Hepatocyte (in vitro differentiated cells): ENCODE measurements at regions not wholly inside any gene's neighbourhood (a gene's known extent, or its start where the extent isn't known, plus 50 kb on each side); places are given as distances from the start of the nearest gene placed in this dataset.
"Not testable (repeated sequence)": the region's sequence is repeated elsewhere in the genome, so short reads cannot be mapped to it uniquely, and the experiment has no call there.

Source experiments
- DNase-seq: peaks from one replicate; pipeline ENCODE4 v3.0.0-alpha.2; 2016; ENCODE audit warnings: low spot score
- H2AFZ ChIP-seq: fragments of 200-600 bp; sonication (generic); 2 replicates; pipeline ENCODE4 v1.6.0; 2016; ENCODE audit warnings: antibody characterized with exemption, mild to moderate bottlenecking
- H3K27ac ChIP-seq: fragments of 200-600 bp; sonication (generic); 2 replicates; pipeline ENCODE4 v1.5.1; 2016; ENCODE audit warnings: mild to moderate bottlenecking
- H3K27me3 ChIP-seq: fragments of 200-600 bp; sonication (generic); 2 replicates; pipeline ENCODE4 v1.6.1; 2016
- H3K36me3 ChIP-seq: fragments of 200-600 bp; sonication (generic); replicated peaks from 2 replicates; pipeline ENCODE4 v1.5.1; 2016; ENCODE audit warnings: low read depth; ENCODE audit not compliant: insufficient read depth
- H3K4me1 ChIP-seq: fragments of 200-600 bp; sonication (generic); 2 replicates; pipeline ENCODE4 v1.5.1; 2016; ENCODE audit warnings: mild to moderate bottlenecking, moderate library complexity; ENCODE audit not compliant: insufficient read depth
- H3K4me2 ChIP-seq: fragments of 200-600 bp; sonication (generic); 2 replicates; pipeline ENCODE4 v1.6.0; 2016
- H3K4me3 ChIP-seq: fragments of 200-600 bp; sonication (generic); 2 replicates; pipeline ENCODE4 v1.5.1; 2016; ENCODE audit warnings: mild to moderate bottlenecking
- H3K79me2 ChIP-seq: fragments of 200-600 bp; sonication (generic); 2 replicates; pipeline ENCODE4 v1.6.0; 2017; ENCODE audit warnings: mild to moderate bottlenecking
- H3K9me2 ChIP-seq: fragments of 200-600 bp; sonication (generic); replicated peaks from 2 replicates; pipeline ENCODE4 v1.6.0; 2017; ENCODE audit warnings: mild to moderate bottlenecking; ENCODE audit not compliant: insufficient read depth
- H3K9me3 ChIP-seq: fragments of 200-600 bp; sonication (generic); 2 replicates; pipeline ENCODE4 v1.5.1; 2016; ENCODE audit warnings: low read depth, mild to moderate bottlenecking
- H4K20me1 ChIP-seq: fragments of 200-600 bp; sonication (generic); 2 replicates; pipeline ENCODE4 v1.6.0; 2016; ENCODE audit warnings: mild to moderate bottlenecking; ENCODE audit not compliant: insufficient read depth, poor library complexity, severe bottlenecking
- CTCF ChIP-seq: fragments of 200-600 bp; sonication (generic); IDR thresholded peaks from 2 replicates; pipeline ENCODE4 v1.5.1; 2016; ENCODE audit warnings: antibody characterized with exemption, mild to moderate bottlenecking; ENCODE audit not compliant: poor library complexity
- EZH2 ChIP-seq: fragments of 200-600 bp; sonication (generic); IDR thresholded peaks from 2 replicates; pipeline ENCODE4 v1.6.1; 2016; ENCODE audit warnings: antibody characterized with exemption, mild to moderate bottlenecking, borderline replicate concordance
- EZH2phosphoT487 ChIP-seq: fragments of 200-600 bp; sonication (generic); IDR thresholded peaks from one replicate; pipeline ENCODE4 v1.6.1; 2018; ENCODE audit warnings: antibody characterized with exemption, mild to moderate bottlenecking, low read depth, moderate library complexity; ENCODE audit not compliant: unreplicated experiment, severe bottlenecking
- WGBS: methylation state at CpG from one replicate; pipeline ENCODE4 v1.1.6; 2016; ENCODE audit warnings: low lambda C conversion rate; ENCODE audit errors: missing lambda C conversion rate; 5-methylcytosine and 5-hydroxymethylcytosine counted together

GRCh38 chr1:83418558-83418957 is 580.4 kb downstream of the TTLL7 start:
- DNase-seq = no peak
- Histone ChIP-seq H3K9me2 (no peaks in the 10 kb centered on the region), H2AFZ (no peak overlapping the region), H4K20me1 (no peaks in the 10 kb centered on the region), H3K9me3 (no peaks in the 10 kb centered on the region), H3K79me2 (no peaks in the 10 kb centered on the region), H3K27ac (no peak overlapping the region), H3K4me3 (no peak overlapping the region), H3K4me2 (no peak overlapping the region), H3K4me1 (no peaks in the 10 kb centered on the region), H3K27me3 (no peaks in the 10 kb centered on the region), H3K36me3 (no peaks in the 10 kb centered on the region)
- TF ChIP-seq EZH2phosphoT487 = no peak
- TF ChIP-seq EZH2 = no peak
- no peak for TF ChIP-seq CTCF
- WGBS = 100% methylated on average over 1 of the region's 1 CpG

- H3K27me3 ChIP-seq, H3K9me2 ChIP-seq, H3K36me3 ChIP-seq, H3K27ac ChIP-seq, H3K9me3 ChIP-seq, H4K20me1 ChIP-seq, H3K4me2 ChIP-seq, DNase-seq, H3K4me1 ChIP-seq, H2AFZ ChIP-seq, H3K79me2 ChIP-seq, H3K4me3 ChIP-seq: not testable (repeated sequence)
- WGBS = 13% methylated on average over 2 of the region's 6 CpGs
Observed at GRCh38 chr1:83413839-83414107, 585.2 kb downstream of the TTLL7 start.

- not testable (repeated sequence) for H3K36me3 ChIP-seq, H3K9me2 ChIP-seq, H3K27me3 ChIP-seq, H2AFZ ChIP-seq, H3K4me1 ChIP-seq, H3K9me3 ChIP-seq, H3K4me3 ChIP-seq, H4K20me1 ChIP-seq, H3K27ac ChIP-seq, DNase-seq, H3K79me2 ChIP-seq, H3K4me2 ChIP-seq
- WGBS = 63% methylated on average over 6 of the region's 6 CpGs
Observed at GRCh38 chr1:83410746-83411413, 588.1 kb downstream of the TTLL7 start.

GRCh38 chr1:83406693-83407371 is 592.1 kb downstream of the TTLL7 start:
- H3K27me3 ChIP-seq, H3K9me3 ChIP-seq, H3K36me3 ChIP-seq, H3K4me1 ChIP-seq, H2AFZ ChIP-seq, H3K4me2 ChIP-seq, DNase-seq, H4K20me1 ChIP-seq, H3K27ac ChIP-seq, H3K79me2 ChIP-seq, H3K4me3 ChIP-seq, H3K9me2 ChIP-seq: not testable (repeated sequence)
- WGBS = 84% methylated on average over 3 of the region's 7 CpGs

- DNase-seq, H3K4me3 ChIP-seq, H3K4me2 ChIP-seq, H2AFZ ChIP-seq, H3K27me3 ChIP-seq, H3K36me3 ChIP-seq, H4K20me1 ChIP-seq, H3K27ac ChIP-seq, H3K79me2 ChIP-seq, H3K9me3 ChIP-seq, H3K9me2 ChIP-seq, H3K4me1 ChIP-seq: not testable (repeated sequence)
- WGBS = 80% methylated on average over 1 of the region's 1 CpG
Observed at GRCh38 chr1:83405789-83406188, 593.1 kb downstream of the TTLL7 start.

GRCh38 chr1:83403500-83403899 is 595.4 kb downstream of the TTLL7 start:
- H3K27ac ChIP-seq, H3K9me3 ChIP-seq, DNase-seq, H3K4me3 ChIP-seq, H3K36me3 ChIP-seq, H3K4me1 ChIP-seq, H3K27me3 ChIP-seq, H2AFZ ChIP-seq, H3K79me2 ChIP-seq, H3K4me2 ChIP-seq, H3K9me2 ChIP-seq, H4K20me1 ChIP-seq: not testable (repeated sequence)
- WGBS = 84% methylated on average over 7 of the region's 7 CpGs

- not testable (repeated sequence) for DNase-seq, H3K27me3 ChIP-seq, H4K20me1 ChIP-seq, H3K79me2 ChIP-seq, H3K27ac ChIP-seq, H3K4me1 ChIP-seq, H3K9me2 ChIP-seq, H3K9me3 ChIP-seq, H3K4me3 ChIP-seq, H3K36me3 ChIP-seq, H2AFZ ChIP-seq, H3K4me2 ChIP-seq
- 88% methylated on average over 1 of the region's 1 CpG for WGBS
Observed at GRCh38 chr1:83401146-83401545, 597.8 kb downstream of the TTLL7 start.

- not testable (repeated sequence) for H4K20me1 ChIP-seq, H3K4me2 ChIP-seq, H3K79me2 ChIP-seq, H3K36me3 ChIP-seq, H3K4me3 ChIP-seq, H3K4me1 ChIP-seq, H3K9me3 ChIP-seq, DNase-seq, H3K27ac ChIP-seq, H3K27me3 ChIP-seq, H3K9me2 ChIP-seq, H2AFZ ChIP-seq
Observed at GRCh38 chr1:83400173-83400572, 598.8 kb downstream of the TTLL7 start.
